ENCODE measurements at regions not wholly inside any gene's neighbourhood (a gene's known extent, or its start where the extent isn't known, plus 50 kb on each side); places are given as distances from the start of the nearest gene placed in this dataset.
"Not testable (repeated sequence)": the region's sequence is repeated elsewhere in the genome, so short reads cannot be mapped to it uniquely, and the experiment has no call there.

DNA sequence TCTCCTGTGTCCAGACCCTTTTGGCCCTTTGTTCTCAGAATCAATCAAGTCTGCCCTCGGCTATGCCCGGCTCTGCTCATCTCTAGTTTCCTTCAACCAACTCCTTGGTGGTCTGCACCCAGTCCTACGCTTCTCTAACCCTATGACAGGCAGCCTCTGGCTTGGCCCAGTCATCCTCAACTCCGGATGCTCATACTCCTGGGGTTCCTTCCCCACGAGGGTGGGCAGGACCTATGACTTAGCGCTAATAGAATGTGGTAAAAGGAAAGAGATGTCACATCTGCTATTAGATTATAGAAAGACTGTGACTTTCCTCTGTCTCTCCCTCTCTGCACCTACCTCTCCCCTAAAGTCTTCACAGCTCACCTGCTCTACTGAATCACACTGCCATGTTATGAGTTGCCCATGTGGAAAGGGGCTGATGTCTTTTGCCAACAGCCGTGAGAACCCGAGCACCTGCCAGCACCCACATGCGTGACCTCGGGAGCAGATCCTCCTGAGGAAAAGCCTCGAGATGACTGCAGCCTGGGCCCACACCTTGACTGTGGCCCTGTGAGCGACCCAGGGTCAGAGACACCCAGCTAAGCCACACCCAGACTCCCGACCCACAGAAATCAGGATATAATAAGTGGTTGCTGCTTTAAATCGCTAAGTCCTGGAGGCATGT is 334.9 kb downstream of the GADD45G start:
- no peak for TF ChIP-seq ZNF274 (IDR thresholded peaks at IDR 0.05; ENCODE audit: low read depth, low read length)
- H3K4me3 ChIP-seq (ENCODE audit: low read length) = no peak overlapping the region

DNA sequence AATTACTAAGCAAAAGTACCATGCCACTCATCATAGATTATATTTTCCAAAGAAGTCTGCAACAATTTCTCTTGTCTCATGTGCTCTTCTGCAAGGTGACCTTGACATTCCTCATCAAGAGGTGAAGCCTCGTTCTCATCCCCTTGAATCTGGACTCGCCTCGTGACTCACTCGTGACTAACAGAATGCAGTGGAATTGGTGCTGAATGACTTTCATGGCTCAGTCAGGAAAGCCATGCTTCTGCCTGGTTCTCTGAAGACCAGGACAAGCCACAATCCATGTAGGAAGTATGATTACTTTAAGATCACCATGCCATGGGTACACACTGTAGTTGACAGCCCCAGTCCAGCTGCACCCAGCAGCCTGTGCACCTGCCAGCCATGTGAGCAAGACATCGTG is 335.8 kb downstream of the GADD45G start:
- no peak overlapping the region for H3K4me3 ChIP-seq (ENCODE audit: low read length)
- no peak for TF ChIP-seq ZNF274 (IDR thresholded peaks at IDR 0.05; ENCODE audit: low read depth, low read length)

GRCh38 chr9:89941875-89942274 is 337.1 kb downstream of the GADD45G start:
- TF ChIP-seq ZNF274 (IDR thresholded peaks at IDR 0.05; ENCODE audit: low read depth, low read length) = no peak
- no peak overlapping the region for H3K4me3 ChIP-seq (ENCODE audit: low read length)

GRCh38 chr9:89942643-89943042 is 337.8 kb downstream of the GADD45G start:
- H3K4me3 ChIP-seq (ENCODE audit: low read length) = no peak overlapping the region
- no peak for TF ChIP-seq ZNF274 (IDR thresholded peaks at IDR 0.05; ENCODE audit: low read depth, low read length)

DNA sequence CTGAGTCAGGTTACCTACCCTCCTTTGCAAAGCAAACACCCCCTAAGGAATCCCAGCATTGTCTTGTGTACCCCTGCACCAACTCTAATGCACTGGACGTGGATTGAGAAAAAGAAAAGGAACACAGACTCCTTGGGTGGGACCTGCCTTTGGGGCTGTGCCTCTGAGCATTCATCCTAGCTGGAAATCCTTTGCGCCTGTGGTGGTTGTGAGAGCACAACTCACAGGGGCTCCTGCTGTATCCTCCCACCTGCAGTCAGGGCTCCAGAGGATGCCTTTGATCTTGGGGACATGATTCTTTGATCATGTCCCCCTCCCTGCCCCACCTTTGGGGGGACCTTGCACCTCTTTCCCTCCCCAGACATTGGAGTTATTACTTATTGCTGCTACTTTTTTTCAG is 338.5 kb downstream of the GADD45G start:
- no peak overlapping the region for H3K4me3 ChIP-seq (ENCODE audit: low read length)
- TF ChIP-seq ZNF274 (IDR thresholded peaks at IDR 0.05; ENCODE audit: low read depth, low read length) = no peak

DNA sequence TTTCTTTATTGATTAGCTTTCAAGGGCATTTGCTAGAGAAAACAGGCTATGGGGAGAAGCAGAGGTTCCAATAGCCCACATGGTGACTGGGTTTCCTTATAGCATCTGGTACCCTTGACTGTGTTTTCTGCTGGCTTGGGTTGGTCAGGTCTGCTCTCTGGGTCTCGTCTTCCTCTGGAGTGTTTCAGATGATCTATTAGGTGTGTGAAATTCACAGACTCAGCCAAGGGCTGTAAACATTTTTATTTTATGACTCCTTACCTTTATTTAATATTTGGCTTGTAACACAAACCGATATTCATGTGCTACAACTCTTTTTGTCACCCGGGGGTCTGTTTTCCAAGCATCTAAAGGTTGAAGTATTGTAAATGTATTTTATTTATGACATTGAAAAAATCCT is 338.9 kb downstream of the GADD45G start:
- TF ChIP-seq ZNF274 (IDR thresholded peaks at IDR 0.05; ENCODE audit: low read depth, low read length) = no peak
- no peak overlapping the region for H3K4me3 ChIP-seq (ENCODE audit: low read length)

DNA sequence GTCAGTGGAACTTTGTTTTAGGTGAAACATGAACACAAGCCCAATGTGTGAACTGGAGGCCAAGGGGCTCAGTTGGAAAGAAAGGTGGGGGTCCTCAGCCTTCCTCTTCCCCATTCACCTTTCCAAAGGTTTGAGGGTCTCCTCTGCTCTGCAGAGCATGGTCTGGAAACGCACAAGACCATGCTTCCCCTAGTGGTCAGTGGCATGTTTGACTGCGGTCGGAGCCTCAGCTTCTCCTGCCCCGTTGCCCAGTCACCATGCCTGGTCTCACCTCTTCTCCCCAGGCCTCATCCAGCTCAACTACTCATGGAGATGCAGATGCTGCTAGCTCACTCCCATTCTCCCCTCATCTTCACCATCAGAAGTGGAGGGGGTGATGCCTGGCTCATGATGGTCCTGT is 340.3 kb downstream of the GADD45G start:
- H3K4me3 ChIP-seq (ENCODE audit: low read length) = no peak overlapping the region
- TF ChIP-seq ZNF274 (IDR thresholded peaks at IDR 0.05; ENCODE audit: low read depth, low read length) = no peak

- no peak overlapping the region for H3K4me3 ChIP-seq (ENCODE audit: low read length)
- TF ChIP-seq ZNF274 (IDR thresholded peaks at IDR 0.05; ENCODE audit: low read depth, low read length) = no peak
These were observed 341.9 kb downstream of the GADD45G start for GRCh38 chr9:89946741-89947140.

DNA sequence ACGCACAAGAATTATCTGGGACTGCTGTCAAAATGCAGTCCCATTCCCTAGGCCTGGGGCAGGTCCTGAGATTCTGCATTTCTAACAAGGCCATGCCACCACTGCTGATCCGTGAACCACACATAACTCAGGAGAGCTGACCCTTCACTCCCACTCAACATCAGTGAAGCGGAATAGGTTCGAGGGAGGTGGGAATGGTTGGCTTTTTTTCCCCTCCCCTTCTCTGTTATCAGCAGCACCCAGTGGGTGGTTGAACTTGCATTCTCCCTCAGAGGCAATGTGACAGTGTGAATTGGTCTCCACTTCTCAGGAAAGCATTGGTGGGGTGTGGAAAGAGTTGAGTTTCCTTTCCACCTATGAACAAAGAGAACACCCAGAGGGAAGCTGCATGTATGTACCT is 344.3 kb downstream of the GADD45G start:
- H3K4me3 ChIP-seq (ENCODE audit: low read length) = no peak overlapping the region
- no peak for TF ChIP-seq ZNF274 (IDR thresholded peaks at IDR 0.05; ENCODE audit: low read depth, low read length)

GRCh38 chr9:89951675-89952074 is 346.9 kb downstream of the GADD45G start:
- no peak for TF ChIP-seq ZNF274 (IDR thresholded peaks at IDR 0.05; ENCODE audit: low read depth, low read length)
- H3K4me3 ChIP-seq (ENCODE audit: low read length) = no peak overlapping the region

- TF ChIP-seq ZNF274 (IDR thresholded peaks at IDR 0.05; ENCODE audit: low read depth, low read length) = no peak
- H3K4me3 ChIP-seq (ENCODE audit: low read length) = no peak overlapping the region
These were observed 347.6 kb downstream of the GADD45G start for GRCh38 chr9:89952401-89952800.

DNA sequence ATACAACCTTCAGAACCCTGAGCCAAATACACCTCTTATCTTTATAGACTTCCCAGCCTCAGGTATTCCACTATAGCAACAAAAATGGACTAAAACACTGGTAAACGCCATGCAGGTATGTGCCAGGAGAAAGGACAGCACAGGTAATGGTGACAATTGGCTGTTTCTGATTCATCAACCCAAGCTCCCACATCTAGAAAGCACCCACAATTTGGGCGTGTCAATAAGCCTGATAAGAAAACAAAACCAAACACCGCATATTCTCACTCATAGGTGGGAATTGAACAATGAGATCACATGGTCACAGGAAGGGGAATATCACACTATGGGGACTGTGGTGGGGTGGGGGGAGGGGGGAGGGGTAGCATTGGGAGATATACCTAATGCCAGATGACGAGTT is 348.5 kb downstream of the GADD45G start:
- H3K4me3 ChIP-seq (ENCODE audit: low read length) = not testable (repeated sequence)

GRCh38 chr9:89953824-89954615 is 349.2 kb downstream of the GADD45G start:
- no peak overlapping the region for H3K4me3 ChIP-seq (ENCODE audit: low read length)
- TF ChIP-seq ZNF274 (IDR thresholded peaks at IDR 0.05; ENCODE audit: low read depth, low read length) = no peak

GRCh38 chr9:89955144-89955543 is 350.3 kb downstream of the GADD45G start:
- TF ChIP-seq ZNF274 (IDR thresholded peaks at IDR 0.05; ENCODE audit: low read depth, low read length) = no peak
- no peak overlapping the region for H3K4me3 ChIP-seq (ENCODE audit: low read length)

- no peak overlapping the region for H3K4me3 ChIP-seq (ENCODE audit: low read length)
- TF ChIP-seq ZNF274 (IDR thresholded peaks at IDR 0.05; ENCODE audit: low read depth, low read length) = no peak
These were observed 350.8 kb downstream of the GADD45G start for GRCh38 chr9:89955626-89956025.

Measured in GM08714 (cell line).